Vagina (tissue), 2 donors: ENCODE measurements at regions not wholly inside any gene's neighbourhood (a gene's known extent, or its start where the extent isn't known, plus 50 kb on each side); places are given as distances from the start of the nearest gene placed in this dataset.

Source experiments
- DNase-seq, 2 donors: peaks; one replicate each; pipeline ENCODE4 v3.0.0-alpha.2; 2017; ENCODE audit errors: extremely low spot score in 2 of 2
- H3K27ac ChIP-seq: fragments of 200-600 bp; sonication (generic); one replicate; pipeline ENCODE4 v1.5.1; 2019
- H3K27me3 ChIP-seq: fragments of 200-600 bp; sonication (generic); one replicate; pipeline ENCODE4 v1.5.1; 2019
- H3K36me3 ChIP-seq, 2 donors: fragments of 200-600 bp; sonication (generic); one replicate each; pipeline ENCODE4 v1.5.1; 2017 to 2019
- H3K4me1 ChIP-seq: fragments of 200-600 bp; sonication (generic); one replicate; pipeline ENCODE4 v1.5.1; 2019
- H3K4me3 ChIP-seq, 2 donors: fragments of 200-600 bp; sonication (generic); 1 replicate in 1 of 2; 2 replicates in 1 of 2; pipeline ENCODE4 v1.5.1; 2016 to 2019
- H3K9me3 ChIP-seq: fragments of 200-600 bp; sonication (generic); one replicate; pipeline ENCODE4 v1.5.1; 2019
- CTCF ChIP-seq, 3 experiments: fragments of 450-650 bp in 2 of 3; fragments of 200-600 bp in 1 of 3; sonication (generic) in 1 of 3; IDR thresholded peaks; one replicate each; pipeline ENCODE4 v1.5.1; 2017 to 2019; ENCODE audit warnings: antibody characterized with exemption in 3 of 3, mild to moderate bottlenecking in 2 of 3, moderate library complexity in 2 of 3
- POLR2A ChIP-seq, 2 donors: fragments of 450-650 bp; IDR thresholded peaks; one replicate each; pipeline ENCODE4 v1.6.1; 2017; ENCODE audit warnings: antibody characterized with exemption in 2 of 2, mild to moderate bottlenecking in 2 of 2, moderate library complexity in 2 of 2
- POLR2AphosphoS5 ChIP-seq, 2 donors: sonication (generic); formaldehyde crosslinking; IDR thresholded peaks; one replicate each; pipeline ENCODE4 v1.9.0; 2017; ENCODE audit warnings: antibody characterized with exemption in 2 of 2, mild to moderate bottlenecking in 2 of 2, low read depth in 1 of 2; ENCODE audit not compliant: insufficient read depth in 1 of 2
- intact Hi-C: fragments of 100-400 bp; cut with DNase I; formaldehyde crosslinking; loops from one replicate; pipeline ENCODE4 v1.15.1; 2023

- no peak for TF ChIP-seq CTCF (IDR thresholded peaks at IDR 0.05)
- Histone ChIP-seq H3K4me1 (no peaks in the 10 kb centered on the region), H3K36me3 (no peaks in the 10 kb centered on the region), H3K9me3 (no peaks in the 10 kb centered on the region), H3K4me3 (no peak overlapping the region), H3K27me3 (no peaks in the 10 kb centered on the region), H3K27ac (no peak overlapping the region)
- DNase-seq = no peak
- intact Hi-C loops = no loop called here
These were observed 647.1 kb upstream of the CRIM1 start for GRCh38 chr2:35708411-35708923.

GRCh38 chr2:35688309-35688708, 667.3 kb upstream of the CRIM1 start:
- intact Hi-C loops = no loop called here
- no peaks in the 10 kb centered on the region for H3K4me1 ChIP-seq
- H3K36me3 ChIP-seq = no peaks in the 10 kb centered on the region
- H3K27ac ChIP-seq = no peak overlapping the region
- H3K4me3 ChIP-seq = no peak overlapping the region
- H3K27me3 ChIP-seq = no peaks in the 10 kb centered on the region
- H3K9me3 ChIP-seq = no peaks in the 10 kb centered on the region
- no peak for DNase-seq
- TF ChIP-seq POLR2AphosphoS5 (IDR thresholded peaks at IDR 0.05; ENCODE audit: insufficient read depth in 1 of 2, low read depth in 1 of 2) (no peak), CTCF (IDR thresholded peaks at IDR 0.05) (no peak), POLR2A (IDR thresholded peaks at IDR 0.05) (no peak)

- intact Hi-C loops = no loop called here
- Histone ChIP-seq H3K4me3 (no peak overlapping the region), H3K27me3 (no peaks in the 10 kb centered on the region), H3K27ac (no peak overlapping the region), H3K9me3 (no peaks in the 10 kb centered on the region), H3K36me3 (no peaks in the 10 kb centered on the region), H3K4me1 (no peaks in the 10 kb centered on the region)
- TF ChIP-seq POLR2AphosphoS5 (IDR thresholded peaks at IDR 0.05; ENCODE audit: insufficient read depth in 1 of 2, low read depth in 1 of 2) = no peak
- TF ChIP-seq POLR2A (IDR thresholded peaks at IDR 0.05) = no peak
- TF ChIP-seq CTCF (IDR thresholded peaks at IDR 0.05) = no peak
- no peak for DNase-seq
These were observed 703.8 kb upstream of the CRIM1 start for GRCh38 chr2:35651688-35652323.

GRCh38 chr2:35614640-35615039, 740.9 kb upstream of the CRIM1 start:
- no peak for DNase-seq
- H3K4me1 ChIP-seq = no peaks in the 10 kb centered on the region
- TF ChIP-seq POLR2AphosphoS5 (IDR thresholded peaks at IDR 0.05; ENCODE audit: insufficient read depth in 1 of 2, low read depth in 1 of 2) (no peak), POLR2A (IDR thresholded peaks at IDR 0.05) (no peak), CTCF (IDR thresholded peaks at IDR 0.05) (no peak)
- H3K27ac ChIP-seq = no peak overlapping the region
- H3K27me3 ChIP-seq = no peaks in the 10 kb centered on the region
- no peaks in the 10 kb centered on the region for H3K36me3 ChIP-seq
- intact Hi-C loops = no loop called here
- H3K4me3 ChIP-seq = no peak overlapping the region
- H3K9me3 ChIP-seq = no peaks in the 10 kb centered on the region

GRCh38 chr2:35606394-35606793, 749.2 kb upstream of the CRIM1 start:
- H3K27ac ChIP-seq = no peak overlapping the region
- no peak for TF ChIP-seq CTCF (IDR thresholded peaks at IDR 0.05)
- TF ChIP-seq POLR2AphosphoS5 (IDR thresholded peaks at IDR 0.05; ENCODE audit: insufficient read depth in 1 of 2, low read depth in 1 of 2) = no peak
- TF ChIP-seq POLR2A (IDR thresholded peaks at IDR 0.05) = no peak
- intact Hi-C loops = no loop called here
- DNase-seq = no peak
- H3K4me1 ChIP-seq = no peaks in the 10 kb centered on the region
- no peaks in the 10 kb centered on the region for H3K9me3 ChIP-seq
- H3K4me3 ChIP-seq = no peak overlapping the region
- no peaks in the 10 kb centered on the region for H3K27me3 ChIP-seq
- H3K36me3 ChIP-seq = no peaks in the 10 kb centered on the region
